GM23248 (cell line): ENCODE measurements at regions not wholly inside any gene's neighbourhood (a gene's known extent, or its start where the extent isn't known, plus 50 kb on each side); places are given as distances from the start of the nearest gene placed in this dataset.

Experiments used
- DNase-seq: peaks from one replicate; pipeline ENCODE4 v3.0.0-alpha.2; 2015
- H2AFZ ChIP-seq: fragments of 200-600 bp; sonication (generic); 2 replicates; pipeline ENCODE4 v1.6.1; 2016; ENCODE audit warnings: antibody characterized with exemption
- H3F3A ChIP-seq: fragments of 200-600 bp; sonication (generic); 2 replicates; pipeline ENCODE4 v1.6.1; 2016; ENCODE audit warnings: mild to moderate bottlenecking, antibody characterized with exemption, mixed run types; ENCODE audit not compliant: insufficient read depth
- H3K27ac ChIP-seq: fragments of 200-600 bp; sonication (generic); 2 replicates; pipeline ENCODE4 v1.5.1; 2016; ENCODE audit warnings: mild to moderate bottlenecking
- H3K27me3 ChIP-seq: fragments of 200-600 bp; sonication (generic); replicated peaks from 2 replicates; pipeline ENCODE4 v1.6.1; 2016; ENCODE audit warnings: mild to moderate bottlenecking; ENCODE audit not compliant: insufficient read depth
- H3K36me3 ChIP-seq: fragments of 200-600 bp; sonication (generic); 2 replicates; pipeline ENCODE4 v1.6.1; 2016; ENCODE audit warnings: low read depth, mild to moderate bottlenecking
- H3K4me1 ChIP-seq: fragments of 200-600 bp; sonication (generic); 2 replicates; pipeline ENCODE4 v1.6.1; 2016; ENCODE audit warnings: mild to moderate bottlenecking; ENCODE audit not compliant: insufficient read depth
- H3K4me2 ChIP-seq: fragments of 200-600 bp; sonication (generic); one replicate; pipeline ENCODE4 v1.6.1; 2016; ENCODE audit warnings: mild to moderate bottlenecking; ENCODE audit not compliant: unreplicated experiment
- H3K4me3 ChIP-seq: fragments of 200-600 bp; sonication (generic); 2 replicates; pipeline ENCODE4 v1.5.1; 2016; ENCODE audit warnings: mild to moderate bottlenecking
- H3K79me2 ChIP-seq: fragments of 200-600 bp; sonication (generic); 2 replicates; pipeline ENCODE4 v1.6.1; 2016; ENCODE audit warnings: mild to moderate bottlenecking; ENCODE audit not compliant: insufficient read depth
- H3K9ac ChIP-seq: fragments of 200-600 bp; sonication (generic); 2 replicates; pipeline ENCODE4 v1.6.1; 2016; ENCODE audit warnings: mild to moderate bottlenecking
- H3K9me2 ChIP-seq: fragments of 200-600 bp; sonication (generic); 2 replicates; pipeline ENCODE4 v1.6.1; 2016; ENCODE audit warnings: mixed run types, mild to moderate bottlenecking, moderate library complexity; ENCODE audit not compliant: insufficient read depth
- H3K9me3 ChIP-seq: fragments of 200-600 bp; sonication (generic); one replicate; pipeline ENCODE4 v1.6.1; 2017; ENCODE audit warnings: low read depth
- H4K20me1 ChIP-seq: fragments of 200-600 bp; sonication (generic); 2 replicates; pipeline ENCODE4 v1.6.0; 2016; ENCODE audit not compliant: insufficient read depth
- EZH2 ChIP-seq: fragments of 200-600 bp; sonication (generic); IDR thresholded peaks from 2 replicates; pipeline ENCODE4 v1.6.1; 2018; ENCODE audit warnings: antibody characterized with exemption, mild to moderate bottlenecking; ENCODE audit not compliant: insufficient read depth, poor library complexity, severe bottlenecking
- EZH2phosphoT487 ChIP-seq: fragments of 200-600 bp; sonication (generic); IDR thresholded peaks from 2 replicates; pipeline ENCODE4 v1.6.1; 2018; ENCODE audit warnings: antibody characterized with exemption, moderate library complexity, mild to moderate bottlenecking, low read depth; ENCODE audit not compliant: insufficient read depth
- WGBS, 2 experiments: methylation state at CpG; one replicate each; pipeline ENCODE4 v1.1.6; 2015 to 2017; ENCODE audit warnings: low lambda C conversion rate in 2 of 2, low coverage in 1 of 2; ENCODE audit errors: missing lambda C conversion rate in 2 of 2; 5-methylcytosine and 5-hydroxymethylcytosine counted together
- in situ Hi-C: fragments of 300-500 bp; cut with MboI; formaldehyde crosslinking; loops from 2 replicates; pipeline ENCODE4 v1.15.0; 2020

- peak; percentile 84 for DNase-seq
- no peaks in the 10 kb centered on the region for H3K79me2 ChIP-seq
- H3K9me3 ChIP-seq: no peaks in the 10 kb centered on the region
- no peak overlapping the region for H3K27ac ChIP-seq
- H3K4me2 ChIP-seq: peak overlapping the region; percentile 13
- H3F3A ChIP-seq: peaks cover 14% of the 10 kb centered on the region; the same call in 1 of the 2 replicates
- no peak overlapping the region for H3K4me3 ChIP-seq
- no peaks in the 10 kb centered on the region for H3K9me2 ChIP-seq
- H3K9ac ChIP-seq: no peak overlapping the region
- H2AFZ ChIP-seq: no peak overlapping the region
- TF ChIP-seq EZH2 (no peak), EZH2phosphoT487 (peak; percentile 87)
- WGBS, 2 experiments: 13 to 17% methylated on average over 5 of the region's 5 CpGs
- peaks cover 74% of the 10 kb centered on the region for H3K27me3 ChIP-seq
- H4K20me1 ChIP-seq: no peaks in the 10 kb centered on the region
- in situ Hi-C loops: no loop called here
- H3K36me3 ChIP-seq: no peaks in the 10 kb centered on the region
- peaks cover 15% of the 10 kb centered on the region for H3K4me1 ChIP-seq
Observed at GRCh38 chr12:53844994-53845844, 93.4 kb upstream of the HOXC13 start.

- Histone ChIP-seq H3K4me3 (no peak overlapping the region), H4K20me1 (no peaks in the 10 kb centered on the region), H3K9ac (no peak overlapping the region), H3F3A (peaks cover 14% of the 10 kb centered on the region; the same call in 1 of the 2 replicates), H3K27me3 (peaks cover 76% of the 10 kb centered on the region), H3K9me3 (no peaks in the 10 kb centered on the region), H3K9me2 (no peaks in the 10 kb centered on the region), H3K36me3 (no peaks in the 10 kb centered on the region), H3K4me2 (peak overlapping the region; percentile 13), H3K4me1 (peaks cover 15% of the 10 kb centered on the region), H3K27ac (no peak overlapping the region), H2AFZ (no peak overlapping the region), H3K79me2 (no peaks in the 10 kb centered on the region)
- 51 to 58% methylated on average over 4 to 5 of the region's 5 CpGs for WGBS, 2 experiments
- in situ Hi-C loops: no loop called here
- no peak for DNase-seq
- TF ChIP-seq EZH2phosphoT487 (no peak), EZH2 (no peak)
Observed at GRCh38 chr12:53845932-53846331, 92.7 kb upstream of the HOXC13 start.

GRCh38 chr12:53849113-53849512, 89.5 kb upstream of the HOXC13 start:
- DNase-seq: no peak
- peaks cover 70% of the 10 kb centered on the region for H3K27me3 ChIP-seq
- H3K9me3 ChIP-seq: no peaks in the 10 kb centered on the region
- H3F3A ChIP-seq: peaks cover 14% of the 10 kb centered on the region; the same call in 1 of the 2 replicates
- H3K9ac ChIP-seq: no peak overlapping the region
- H4K20me1 ChIP-seq: no peaks in the 10 kb centered on the region
- H3K9me2 ChIP-seq: no peaks in the 10 kb centered on the region
- no peak overlapping the region for H3K4me3 ChIP-seq
- H3K4me1 ChIP-seq: peaks cover 15% of the 10 kb centered on the region
- TF ChIP-seq EZH2phosphoT487 (no peak), EZH2 (no peak)
- H3K27ac ChIP-seq: no peak overlapping the region
- H2AFZ ChIP-seq: no peak overlapping the region
- H3K4me2 ChIP-seq: no peak overlapping the region
- in situ Hi-C loops: no loop called here
- 52 to 60% methylated on average over 8 of the region's 8 CpGs for WGBS, 2 experiments
- H3K36me3 ChIP-seq: no peaks in the 10 kb centered on the region
- H3K79me2 ChIP-seq: no peaks in the 10 kb centered on the region

- in situ Hi-C loops: no loop called here
- no peaks in the 10 kb centered on the region for H4K20me1 ChIP-seq
- peaks cover 68% of the 10 kb centered on the region for H3K27me3 ChIP-seq
- H3K4me2 ChIP-seq: no peak overlapping the region
- peaks cover 14% of the 10 kb centered on the region for H3K4me1 ChIP-seq
- DNase-seq: no peak
- no peak overlapping the region for H2AFZ ChIP-seq
- TF ChIP-seq EZH2phosphoT487: no peak
- no peak for TF ChIP-seq EZH2
- no peaks in the 10 kb centered on the region for H3K79me2 ChIP-seq
- no peak overlapping the region for H3K9ac ChIP-seq
- no peak overlapping the region for H3K4me3 ChIP-seq
- no peaks in the 10 kb centered on the region for H3K9me2 ChIP-seq
- H3K9me3 ChIP-seq: no peaks in the 10 kb centered on the region
- peaks cover 13% of the 10 kb centered on the region; the same call in 1 of the 2 replicates for H3F3A ChIP-seq
- H3K36me3 ChIP-seq: no peaks in the 10 kb centered on the region
- H3K27ac ChIP-seq: no peak overlapping the region
Observed at GRCh38 chr12:53849656-53850055, 89.0 kb upstream of the HOXC13 start.

GRCh38 chr12:53852061-53852460, 86.6 kb upstream of the HOXC13 start:
- H3K4me1 ChIP-seq: no peaks in the 10 kb centered on the region
- 43 to 46% methylated on average over 6 of the region's 6 CpGs for WGBS, 2 experiments

More at GRCh38 chr12:53852061-53852460, 86.6 kb upstream of the HOXC13 start:
- TF ChIP-seq EZH2phosphoT487 (no peak), EZH2 (no peak)
- Histone ChIP-seq H3K9me2 (no peaks in the 10 kb centered on the region), H3K4me3 (no peak overlapping the region), H3K27ac (no peak overlapping the region), H2AFZ (no peak overlapping the region), H3K4me2 (no peak overlapping the region), H3K36me3 (no peaks in the 10 kb centered on the region), H3K9ac (no peak overlapping the region), H3K79me2 (no peaks in the 10 kb centered on the region), H4K20me1 (no peaks in the 10 kb centered on the region), H3K9me3 (no peaks in the 10 kb centered on the region), H3F3A (no peaks in the 10 kb centered on the region), H3K27me3 (peaks cover 75% of the 10 kb centered on the region)
- in situ Hi-C loops: no loop called here
- no peak for DNase-seq
